Suprapubic skin (tissue), 4 donors: ENCODE measurements at regions not wholly inside any gene's neighbourhood (a gene's known extent, or its start where the extent isn't known, plus 50 kb on each side); places are given as distances from the start of the nearest gene placed in this dataset.

Experiments used
- EP300 ChIP-seq: sonication (generic); formaldehyde crosslinking; IDR thresholded peaks from one replicate; pipeline ENCODE4 v1.6.1; 2017; ENCODE audit warnings: antibody characterized with exemption
- POLR2A ChIP-seq, 2 donors: fragments of 450-650 bp; IDR thresholded peaks; one replicate each; pipeline ENCODE4 v1.6.1; 2017; ENCODE audit warnings: antibody characterized with exemption in 2 of 2, mild to moderate bottlenecking in 2 of 2, moderate library complexity in 2 of 2
- POLR2AphosphoS5 ChIP-seq, 3 donors: sonication (generic); formaldehyde crosslinking; IDR thresholded peaks; one replicate each; pipeline ENCODE4 v1.6.1; 2017; ENCODE audit warnings: antibody characterized with exemption in 3 of 3
- TF ChIP-seq, protein P1 (sequence below), 2 donors: fragments of 200-600 bp in 1 of 2; fragments of 450-650 bp in 1 of 2; sonication (generic) in 1 of 2; IDR thresholded peaks; one replicate each; pipeline ENCODE4 v1.5.1; 2016 to 2019; ENCODE audit warnings: antibody characterized with exemption in 2 of 2, mild to moderate bottlenecking in 1 of 2, moderate library complexity in 1 of 2

DNA sequence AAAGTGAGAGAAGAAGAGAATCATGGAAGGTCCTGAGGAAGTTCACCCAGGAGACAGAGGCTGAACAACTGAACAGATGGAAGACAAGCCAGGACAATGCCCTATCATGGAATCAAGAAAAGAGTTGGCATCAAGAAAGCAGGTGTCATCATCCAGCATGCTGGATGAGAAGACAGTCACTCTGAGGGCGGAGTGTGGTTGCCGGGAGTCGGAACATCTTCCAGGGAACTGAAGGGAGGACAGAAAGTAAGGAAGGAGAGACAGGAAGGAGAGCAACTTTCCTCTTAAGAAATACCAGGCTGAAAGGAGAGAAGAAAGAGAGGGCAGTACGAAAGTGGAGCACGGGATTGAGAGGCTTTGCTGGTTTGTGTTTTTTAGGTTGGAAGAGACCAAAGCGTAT lies 654.5 kb upstream of the CELF2 start:
- TF ChIP-seq, protein P1, sequence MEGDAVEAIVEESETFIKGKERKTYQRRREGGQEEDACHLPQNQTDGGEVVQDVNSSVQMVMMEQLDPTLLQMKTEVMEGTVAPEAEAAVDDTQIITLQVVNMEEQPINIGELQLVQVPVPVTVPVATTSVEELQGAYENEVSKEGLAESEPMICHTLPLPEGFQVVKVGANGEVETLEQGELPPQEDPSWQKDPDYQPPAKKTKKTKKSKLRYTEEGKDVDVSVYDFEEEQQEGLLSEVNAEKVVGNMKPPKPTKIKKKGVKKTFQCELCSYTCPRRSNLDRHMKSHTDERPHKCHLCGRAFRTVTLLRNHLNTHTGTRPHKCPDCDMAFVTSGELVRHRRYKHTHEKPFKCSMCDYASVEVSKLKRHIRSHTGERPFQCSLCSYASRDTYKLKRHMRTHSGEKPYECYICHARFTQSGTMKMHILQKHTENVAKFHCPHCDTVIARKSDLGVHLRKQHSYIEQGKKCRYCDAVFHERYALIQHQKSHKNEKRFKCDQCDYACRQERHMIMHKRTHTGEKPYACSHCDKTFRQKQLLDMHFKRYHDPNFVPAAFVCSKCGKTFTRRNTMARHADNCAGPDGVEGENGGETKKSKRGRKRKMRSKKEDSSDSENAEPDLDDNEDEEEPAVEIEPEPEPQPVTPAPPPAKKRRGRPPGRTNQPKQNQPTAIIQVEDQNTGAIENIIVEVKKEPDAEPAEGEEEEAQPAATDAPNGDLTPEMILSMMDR (IDR thresholded peaks at IDR 0.05): no peak
- TF ChIP-seq POLR2A (IDR thresholded peaks at IDR 0.05) (no peak), EP300 (no peak), POLR2AphosphoS5 (IDR thresholded peaks at IDR 0.05) (no peak)
